ENCODE measurements at regions not wholly inside any gene's neighbourhood (a gene's known extent, or its start where the extent isn't known, plus 50 kb on each side); places are given as distances from the start of the nearest gene placed in this dataset.

GRCh38 chr12:87469295-87469694, 559.9 kb downstream of the C12orf50 start:
- no peak for TF ChIP-seq BHLHE40 (IDR thresholded peaks at IDR 0.05; ENCODE audit: borderline replicate concordance)
- TF ChIP-seq NFRKB (IDR thresholded peaks at IDR 0.05) = no peak
- TF ChIP-seq FOXA1 (IDR thresholded peaks at IDR 0.05) = no peak
- TF ChIP-seq FOXK2 (IDR thresholded peaks at IDR 0.05) = no peak
- TF ChIP-seq SUZ12 (IDR thresholded peaks at IDR 0.05) = no peak
- TF ChIP-seq L3MBTL2 (conservative IDR thresholded peaks at IDR 0.05) = no peak
- TF ChIP-seq FOXM1 (IDR thresholded peaks at IDR 0.05; ENCODE audit: borderline replicate concordance) = no peak
- TF ChIP-seq TARDBP (IDR thresholded peaks at IDR 0.05) = no peak

Measured in HEK293T (cell line).